ENCODE measurements at regions not wholly inside any gene's neighbourhood (a gene's known extent, or its start where the extent isn't known, plus 50 kb on each side); places are given as distances from the start of the nearest gene placed in this dataset.

GRCh38 chr11:134797411-134798089, 385.5 kb upstream of the B3GAT1 start:
- Histone ChIP-seq H3K4me1 (ENCODE audit: control insufficient read depth in 1 of 2, insufficient read depth in 2 of 2, low read length in 2 of 2) (no peaks in the 10 kb centered on the region), H3K27me3 (ENCODE audit: control insufficient read depth in 1 of 2, insufficient read depth in 2 of 2, low read length in 1 of 2) (no peaks in the 10 kb centered on the region), H3K36me3 (ENCODE audit: control insufficient read depth in 1 of 2, insufficient read depth in 2 of 2, low read length in 1 of 2) (no peaks in the 10 kb centered on the region), H3K4me3 (ENCODE audit: low read length in 2 of 2) (no peak overlapping the region), H3K9me3 (ENCODE audit: control insufficient read depth, low read length) (peaks cover 1% of the 10 kb centered on the region), H3K27ac (ENCODE audit: low read depth in 1 of 2, low read length in 2 of 2) (no peak overlapping the region)
- no peak for ATAC-seq (ENCODE audit: low FRiP score)
- no peak for DNase-seq
- WGBS, 2 donors, result 95% methylated on average over 17 of the region's 17 CpGs
- intact Hi-C loops (cut with DNase I), result no loop called here

GRCh38 chr11:134795017-134795416, 383.0 kb upstream of the B3GAT1 start:
- Histone ChIP-seq H3K27me3 (ENCODE audit: control insufficient read depth in 1 of 2, insufficient read depth in 2 of 2, low read length in 1 of 2) (no peaks in the 10 kb centered on the region), H3K9me3 (ENCODE audit: control insufficient read depth, low read length) (peaks cover 1% of the 10 kb centered on the region), H3K27ac (ENCODE audit: low read depth in 1 of 2, low read length in 2 of 2) (no peak overlapping the region), H3K4me1 (ENCODE audit: control insufficient read depth in 1 of 2, insufficient read depth in 2 of 2, low read length in 2 of 2) (no peaks in the 10 kb centered on the region), H3K36me3 (ENCODE audit: control insufficient read depth in 1 of 2, insufficient read depth in 2 of 2, low read length in 1 of 2) (no peaks in the 10 kb centered on the region), H3K4me3 (ENCODE audit: low read length in 2 of 2) (no peak overlapping the region)
- intact Hi-C loops (cut with DNase I), result no loop called here
- DNase-seq (no peak), ATAC-seq (ENCODE audit: low FRiP score) (no peak)
- WGBS, 2 donors, result 89 to 90% methylated on average over 7 of the region's 7 CpGs

DNA sequence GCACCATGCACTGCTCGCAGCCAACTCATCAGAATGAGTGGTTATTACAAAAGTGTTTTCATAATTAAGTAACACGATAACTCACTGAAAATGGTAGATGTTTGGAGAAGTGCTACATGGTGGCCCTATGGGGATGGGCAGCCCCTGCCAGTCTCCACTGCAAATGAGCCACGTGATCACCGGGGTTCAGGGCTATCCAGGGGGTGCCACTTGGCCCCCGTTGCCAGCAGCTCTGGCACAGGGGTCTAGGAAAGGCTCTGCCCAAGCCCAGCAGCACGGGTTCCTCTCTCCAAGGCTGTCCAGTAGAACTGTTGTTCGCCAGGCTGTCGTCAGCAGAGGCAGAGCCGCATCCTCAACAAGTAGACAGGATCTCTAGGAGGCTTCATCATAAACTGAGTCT, 382.1 kb upstream of the B3GAT1 start:
- WGBS, 2 donors, result 80 to 85% methylated on average over 9 of the region's 9 CpGs
- H3K27ac ChIP-seq (ENCODE audit: low read depth in 1 of 2, low read length in 2 of 2), result no peak overlapping the region
- ATAC-seq (ENCODE audit: low FRiP score), result no peak
- DNase-seq, result no peak
- H3K4me1 ChIP-seq (ENCODE audit: control insufficient read depth in 1 of 2, insufficient read depth in 2 of 2, low read length in 2 of 2), result no peaks in the 10 kb centered on the region
- H3K27me3 ChIP-seq (ENCODE audit: control insufficient read depth in 1 of 2, insufficient read depth in 2 of 2, low read length in 1 of 2), result no peaks in the 10 kb centered on the region
- H3K4me3 ChIP-seq (ENCODE audit: low read length in 2 of 2), result no peak overlapping the region
- H3K9me3 ChIP-seq (ENCODE audit: control insufficient read depth, low read length), result peaks cover 1% of the 10 kb centered on the region
- H3K36me3 ChIP-seq (ENCODE audit: control insufficient read depth in 1 of 2, insufficient read depth in 2 of 2, low read length in 1 of 2), result no peaks in the 10 kb centered on the region
- intact Hi-C loops (cut with DNase I), result no loop called here

DNA sequence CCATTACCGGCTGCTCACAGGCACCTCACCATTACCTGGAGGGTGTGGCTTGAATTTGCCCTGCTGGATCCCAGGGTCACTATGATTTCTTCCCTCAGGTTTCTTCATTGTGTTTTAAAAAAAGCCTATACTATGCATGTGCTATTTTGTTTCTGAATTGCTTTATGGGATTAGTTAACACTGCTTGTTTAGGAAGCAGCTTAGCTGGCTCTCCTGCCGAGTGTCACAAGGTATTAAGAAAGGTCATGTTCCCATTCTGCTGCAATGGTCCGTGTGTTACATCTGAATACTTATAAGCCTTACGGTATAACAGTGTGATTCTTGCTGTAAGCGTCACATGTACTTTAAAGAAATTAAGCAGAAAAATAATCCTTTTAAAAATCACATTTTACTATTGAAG, 380.6 kb upstream of the B3GAT1 start:
- Histone ChIP-seq H3K4me3 (ENCODE audit: low read length in 2 of 2) (no peak overlapping the region), H3K27me3 (ENCODE audit: control insufficient read depth in 1 of 2, insufficient read depth in 2 of 2, low read length in 1 of 2) (no peaks in the 10 kb centered on the region), H3K27ac (ENCODE audit: low read depth in 1 of 2, low read length in 2 of 2) (no peak overlapping the region), H3K4me1 (ENCODE audit: control insufficient read depth in 1 of 2, insufficient read depth in 2 of 2, low read length in 2 of 2) (no peaks in the 10 kb centered on the region), H3K9me3 (ENCODE audit: control insufficient read depth, low read length) (peaks cover 1% of the 10 kb centered on the region), H3K36me3 (ENCODE audit: control insufficient read depth in 1 of 2, insufficient read depth in 2 of 2, low read length in 1 of 2) (no peaks in the 10 kb centered on the region)
- intact Hi-C loops (cut with DNase I), result no loop called here
- DNase-seq (no peak), ATAC-seq (ENCODE audit: low FRiP score) (no peak)
- WGBS, 2 donors, result 92 to 94% methylated on average over 5 of the region's 5 CpGs

- no peaks in the 10 kb centered on the region for H3K27me3 ChIP-seq (ENCODE audit: control insufficient read depth in 1 of 2, insufficient read depth in 2 of 2, low read length in 1 of 2)
- H3K36me3 ChIP-seq (ENCODE audit: control insufficient read depth in 1 of 2, insufficient read depth in 2 of 2, low read length in 1 of 2), result no peaks in the 10 kb centered on the region
- H3K27ac ChIP-seq (ENCODE audit: low read depth in 1 of 2, low read length in 2 of 2), result no peak overlapping the region
- DNase-seq (no peak), ATAC-seq (ENCODE audit: low FRiP score) (no peak)
- H3K9me3 ChIP-seq (ENCODE audit: control insufficient read depth, low read length), result peaks cover 1% of the 10 kb centered on the region
- no peaks in the 10 kb centered on the region for H3K4me1 ChIP-seq (ENCODE audit: control insufficient read depth in 1 of 2, insufficient read depth in 2 of 2, low read length in 2 of 2)
- 66% methylated on average over 7 of the region's 7 CpGs for WGBS, 2 donors
- intact Hi-C loops (cut with DNase I), result no loop called here
- no peak overlapping the region for H3K4me3 ChIP-seq (ENCODE audit: low read length in 2 of 2)
Observed at GRCh38 chr11:134792044-134792443, 380.0 kb upstream of the B3GAT1 start.

DNA sequence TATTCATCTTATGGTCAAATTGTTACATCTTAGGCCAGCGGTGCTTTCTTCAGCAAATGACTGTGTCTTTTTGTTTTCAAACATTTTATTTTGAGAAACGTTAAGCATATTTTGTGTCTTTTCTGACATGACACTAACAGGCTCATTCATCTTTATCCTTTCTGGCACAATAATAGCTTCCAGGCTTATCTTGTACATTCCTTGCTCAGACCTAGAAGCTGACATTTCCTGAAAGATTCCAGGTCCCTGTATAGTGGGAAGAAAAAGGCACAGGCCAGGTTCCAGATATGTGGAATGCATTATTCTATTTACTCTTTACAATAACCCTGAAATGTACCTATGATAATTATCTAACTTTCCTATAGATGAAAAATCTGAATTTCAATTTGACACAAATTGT, 379.1 kb upstream of the B3GAT1 start:
- 59 to 60% methylated on average over 2 of the region's 2 CpGs for WGBS, 2 donors
- Histone ChIP-seq H3K4me1 (ENCODE audit: control insufficient read depth in 1 of 2, insufficient read depth in 2 of 2, low read length in 2 of 2) (no peaks in the 10 kb centered on the region), H3K27me3 (ENCODE audit: control insufficient read depth in 1 of 2, insufficient read depth in 2 of 2, low read length in 1 of 2) (no peaks in the 10 kb centered on the region), H3K9me3 (ENCODE audit: control insufficient read depth, low read length) (no peaks in the 10 kb centered on the region), H3K27ac (ENCODE audit: low read depth in 1 of 2, low read length in 2 of 2) (no peak overlapping the region), H3K36me3 (ENCODE audit: control insufficient read depth in 1 of 2, insufficient read depth in 2 of 2, low read length in 1 of 2) (no peaks in the 10 kb centered on the region), H3K4me3 (ENCODE audit: low read length in 2 of 2) (no peak overlapping the region)
- DNase-seq (no peak), ATAC-seq (ENCODE audit: low FRiP score) (no peak)
- intact Hi-C loops (cut with DNase I), result no loop called here

- 96% methylated on average over 10 of the region's 10 CpGs for WGBS, 2 donors
Observed at GRCh38 chr11:134789104-134789503, 377.1 kb upstream of the B3GAT1 start.

DNA sequence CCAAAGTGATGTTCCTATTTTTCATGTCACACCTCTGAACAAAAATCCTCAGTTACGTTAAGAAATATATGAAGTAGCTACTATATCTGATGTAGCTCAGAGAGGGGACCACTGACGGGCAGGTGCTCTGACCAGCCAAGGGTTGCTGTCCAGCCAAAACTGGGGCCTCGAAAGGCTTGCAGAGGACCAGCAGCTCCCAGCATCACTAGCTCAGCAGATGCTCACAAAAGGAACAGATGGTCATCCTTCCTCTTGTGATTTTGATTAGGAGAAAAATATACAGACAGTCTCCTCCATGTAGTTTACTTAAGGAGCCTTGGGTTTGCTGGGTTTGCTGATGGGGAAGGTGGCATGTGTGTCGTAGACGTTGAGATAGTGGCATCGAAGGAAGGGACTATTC, 374.6 kb upstream of the B3GAT1 start:
- no peak overlapping the region for H3K27ac ChIP-seq (ENCODE audit: low read depth in 1 of 2, low read length in 2 of 2)
- H3K36me3 ChIP-seq (ENCODE audit: control insufficient read depth in 1 of 2, insufficient read depth in 2 of 2, low read length in 1 of 2), result no peaks in the 10 kb centered on the region
- ATAC-seq (ENCODE audit: low FRiP score) (no peak), DNase-seq (no peak)
- 97 to 98% methylated on average over 6 of the region's 6 CpGs for WGBS, 2 donors
- no peaks in the 10 kb centered on the region for H3K27me3 ChIP-seq (ENCODE audit: control insufficient read depth in 1 of 2, insufficient read depth in 2 of 2, low read length in 1 of 2)
- H3K9me3 ChIP-seq (ENCODE audit: control insufficient read depth, low read length), result no peaks in the 10 kb centered on the region
- H3K4me1 ChIP-seq (ENCODE audit: control insufficient read depth in 1 of 2, insufficient read depth in 2 of 2, low read length in 2 of 2), result no peaks in the 10 kb centered on the region
- intact Hi-C loops (cut with DNase I), result no loop called here
- no peak overlapping the region for H3K4me3 ChIP-seq (ENCODE audit: low read length in 2 of 2)

More at GRCh38 chr11:134789104-134789503, 377.1 kb upstream of the B3GAT1 start:
- Histone ChIP-seq H3K4me3 (ENCODE audit: low read length in 2 of 2) (no peak overlapping the region), H3K36me3 (ENCODE audit: control insufficient read depth in 1 of 2, insufficient read depth in 2 of 2, low read length in 1 of 2) (no peaks in the 10 kb centered on the region), H3K4me1 (ENCODE audit: control insufficient read depth in 1 of 2, insufficient read depth in 2 of 2, low read length in 2 of 2) (no peaks in the 10 kb centered on the region), H3K9me3 (ENCODE audit: control insufficient read depth, low read length) (no peaks in the 10 kb centered on the region), H3K27ac (ENCODE audit: low read depth in 1 of 2, low read length in 2 of 2) (no peak overlapping the region), H3K27me3 (ENCODE audit: control insufficient read depth in 1 of 2, insufficient read depth in 2 of 2, low read length in 1 of 2) (no peaks in the 10 kb centered on the region)
- no peak for DNase-seq
- intact Hi-C loops (cut with DNase I), result no loop called here
- no peak for ATAC-seq (ENCODE audit: low FRiP score)

GRCh38 chr11:134785660-134786284, 373.7 kb upstream of the B3GAT1 start:
- Histone ChIP-seq H3K9me3 (ENCODE audit: control insufficient read depth, low read length) (no peaks in the 10 kb centered on the region), H3K4me3 (ENCODE audit: low read length in 2 of 2) (no peak overlapping the region), H3K4me1 (ENCODE audit: control insufficient read depth in 1 of 2, insufficient read depth in 2 of 2, low read length in 2 of 2) (no peaks in the 10 kb centered on the region), H3K27me3 (ENCODE audit: control insufficient read depth in 1 of 2, insufficient read depth in 2 of 2, low read length in 1 of 2) (no peaks in the 10 kb centered on the region), H3K36me3 (ENCODE audit: control insufficient read depth in 1 of 2, insufficient read depth in 2 of 2, low read length in 1 of 2) (no peaks in the 10 kb centered on the region), H3K27ac (ENCODE audit: low read depth in 1 of 2, low read length in 2 of 2) (no peak overlapping the region)
- 90 to 91% methylated on average over 14 of the region's 14 CpGs for WGBS, 2 donors
- DNase-seq, result no peak
- ATAC-seq (ENCODE audit: low FRiP score), result no peak
- intact Hi-C loops (cut with DNase I), result no loop called here

Data from aorta (tissue), 5 donors.